Keratinocyte (primary cell): ENCODE measurements at regions not wholly inside any gene's neighbourhood (a gene's known extent, or its start where the extent isn't known, plus 50 kb on each side); places are given as distances from the start of the nearest gene placed in this dataset.
A peak's percentile ranks its signal among the peaks of the same experiment; 100 is the strongest.

Source experiments
- EZH2 ChIP-seq: IDR thresholded peaks from one replicate; pipeline ENCODE4 v1.6.1; 2012; ENCODE audit warnings: inconsistent platforms, mild to moderate bottlenecking, low read length, moderate library complexity
- TF ChIP-seq, protein P1 (sequence below), 3 experiments: IDR thresholded peaks in 1 of 3; conservative IDR thresholded peaks in 1 of 3; optimal IDR thresholded peaks in 1 of 3; 2 replicates in 2 of 3; 3 replicates in 1 of 3; pipeline versions ENCODE3 to v1.5.1; 2011; ENCODE audit warnings: low read length in 3 of 3, mild to moderate bottlenecking in 3 of 3, moderate library complexity in 2 of 3, control low read depth in 1 of 3, inconsistent platforms in 1 of 3; ENCODE audit not compliant: insufficient read depth in 2 of 3; ENCODE audit errors: extremely low read depth in 1 of 3

DNA sequence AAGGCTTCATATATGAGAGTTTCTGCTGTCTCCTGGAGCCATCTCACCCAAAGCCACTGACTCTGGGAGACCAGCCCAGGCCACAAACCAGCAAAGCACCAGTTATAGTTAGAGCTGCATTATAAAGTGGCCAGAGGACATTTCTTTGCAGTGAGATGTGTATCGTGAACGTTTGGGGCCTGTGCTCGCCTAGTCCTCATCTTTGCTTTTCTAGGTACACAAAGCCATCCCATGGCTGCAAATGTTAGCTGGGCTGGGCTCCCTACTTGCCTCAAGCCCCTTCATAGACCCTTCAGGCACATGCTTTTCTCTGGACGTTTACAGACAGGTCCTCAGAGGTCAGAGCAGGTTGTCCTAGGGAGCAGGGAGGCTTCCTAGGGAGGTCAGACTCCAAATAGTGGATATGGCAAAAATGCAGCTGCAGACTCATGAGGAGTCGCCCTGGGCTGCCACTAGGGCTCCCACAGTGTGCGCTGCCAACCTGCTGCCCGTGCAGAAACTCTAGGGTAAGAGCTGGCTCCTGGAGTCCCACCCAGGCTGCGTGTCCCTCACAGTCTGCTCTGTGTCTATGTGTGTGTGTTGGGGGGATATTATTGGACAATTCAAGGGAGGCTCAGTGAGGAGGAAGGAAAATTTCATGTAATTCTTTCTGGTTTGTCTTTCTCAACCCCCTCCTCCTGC, 141.0 kb downstream of the RPIA start:
- TF ChIP-seq, protein P1, sequence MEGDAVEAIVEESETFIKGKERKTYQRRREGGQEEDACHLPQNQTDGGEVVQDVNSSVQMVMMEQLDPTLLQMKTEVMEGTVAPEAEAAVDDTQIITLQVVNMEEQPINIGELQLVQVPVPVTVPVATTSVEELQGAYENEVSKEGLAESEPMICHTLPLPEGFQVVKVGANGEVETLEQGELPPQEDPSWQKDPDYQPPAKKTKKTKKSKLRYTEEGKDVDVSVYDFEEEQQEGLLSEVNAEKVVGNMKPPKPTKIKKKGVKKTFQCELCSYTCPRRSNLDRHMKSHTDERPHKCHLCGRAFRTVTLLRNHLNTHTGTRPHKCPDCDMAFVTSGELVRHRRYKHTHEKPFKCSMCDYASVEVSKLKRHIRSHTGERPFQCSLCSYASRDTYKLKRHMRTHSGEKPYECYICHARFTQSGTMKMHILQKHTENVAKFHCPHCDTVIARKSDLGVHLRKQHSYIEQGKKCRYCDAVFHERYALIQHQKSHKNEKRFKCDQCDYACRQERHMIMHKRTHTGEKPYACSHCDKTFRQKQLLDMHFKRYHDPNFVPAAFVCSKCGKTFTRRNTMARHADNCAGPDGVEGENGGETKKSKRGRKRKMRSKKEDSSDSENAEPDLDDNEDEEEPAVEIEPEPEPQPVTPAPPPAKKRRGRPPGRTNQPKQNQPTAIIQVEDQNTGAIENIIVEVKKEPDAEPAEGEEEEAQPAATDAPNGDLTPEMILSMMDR (optimal IDR thresholded peaks at IDR 0.05 in 1 of 3, IDR thresholded peaks at IDR 0.05 in 1 of 3, conservative IDR thresholded peaks at IDR 0.05 in 1 of 3; ENCODE audit: extremely low read depth in 1 of 3, insufficient read depth in 2 of 3, low read length in 3 of 3) = peak in 1 of 3 experiments; percentile 28
- TF ChIP-seq EZH2 = no peak
